HEK293 (cell line): ENCODE measurements at regions not wholly inside any gene's neighbourhood (a gene's known extent, or its start where the extent isn't known, plus 50 kb on each side); places are given as distances from the start of the nearest gene placed in this dataset.

Experiments
- CTCF ChIA-PET: fragments of 350-600 bp; formaldehyde crosslinking; extraction: SDS; loops from one replicate; lab custom pipeline; 2021; ENCODE audit warnings: antibody characterized with exemption; lab: Yijun Ruan, JAX
- POLR2A ChIA-PET: fragments of 300-600 bp; formaldehyde crosslinking; extraction: SDS; loops from one replicate; lab custom pipeline; 2020; ENCODE audit warnings: antibody characterized with exemption, inconsistent platforms; lab: Yijun Ruan, JAX
- H3K27ac ChIP-seq: fragments of 200-500 bp; sonication (Bioruptor generic); 2 replicates; pipeline ENCODE4 v1.5.1; 2014; ENCODE audit warnings: low read depth, low read length, control low read depth, inconsistent platforms; ENCODE audit errors: extremely low read depth
- H3K36me3 ChIP-seq, 2 experiments: fragments of 200-500 bp in 1 of 2; sonication (Bioruptor generic) in 1 of 2; 1 replicate in 1 of 2; 2 replicates in 1 of 2; pipeline ENCODE4 v1.5.1; 2014 to 2017; ENCODE audit warnings: inconsistent platforms in 2 of 2, low read length in 2 of 2; ENCODE audit not compliant: control insufficient read depth in 2 of 2, insufficient read depth in 1 of 2
- H3K4me1 ChIP-seq: fragments of 200-500 bp; sonication (Bioruptor generic); 2 replicates; pipeline ENCODE4 v1.5.1; 2014; ENCODE audit warnings: mild to moderate bottlenecking, low read length, inconsistent platforms; ENCODE audit not compliant: control insufficient read depth, insufficient read depth
- H3K4me3 ChIP-seq: 2 replicates; pipeline ENCODE4 v1.5.1; 2011; ENCODE audit warnings: low read depth, mild to moderate bottlenecking, control low read depth, low read length, moderate library complexity
- H3K9me3 ChIP-seq: fragments of 200-500 bp; sonication (Bioruptor generic); 2 replicates; pipeline ENCODE4 v1.5.1; 2014; ENCODE audit warnings: low read depth, low read length, inconsistent platforms; ENCODE audit not compliant: control insufficient read depth, insufficient read depth
- FEZF1 ChIP-seq: fragments of 450-650 bp; formaldehyde crosslinking; IDR thresholded peaks from 2 replicates; pipeline ENCODE4 v1.5.1; 2016; ENCODE audit warnings: missing biosample characterization, missing genetic modification characterization
- KLF1 ChIP-seq: fragments of 450-650 bp; formaldehyde crosslinking; IDR thresholded peaks from 2 replicates; pipeline ENCODE4 v1.5.1; 2016; ENCODE audit warnings: missing biosample characterization, missing genetic modification characterization
- MEIS1 ChIP-seq: sonication (generic); formaldehyde crosslinking; IDR thresholded peaks from 2 replicates; pipeline ENCODE4 v1.8.1; 2022; ENCODE audit warnings: missing genetic modification reagents, mild to moderate bottlenecking, borderline replicate concordance
- MYNN ChIP-seq: fragments of 450-650 bp; formaldehyde crosslinking; IDR thresholded peaks from 2 replicates; pipeline ENCODE4 v1.5.1; 2016; ENCODE audit warnings: missing biosample characterization, missing genetic modification characterization, borderline replicate concordance
- YY1 ChIP-seq: fragments of 450-650 bp; formaldehyde crosslinking; IDR thresholded peaks from 2 replicates; pipeline ENCODE4 v1.5.1; 2018; ENCODE audit warnings: missing biosample characterization, missing genetic modification characterization
- ZBTB20 ChIP-seq: fragments of 450-650 bp; formaldehyde crosslinking; IDR thresholded peaks from 2 replicates; pipeline ENCODE4 v1.5.1; 2016; ENCODE audit warnings: missing biosample characterization, missing genetic modification characterization
- ZNF175 ChIP-seq: fragments of 450-650 bp; formaldehyde crosslinking; IDR thresholded peaks from 2 replicates; pipeline ENCODE4 v1.5.1; 2016; ENCODE audit warnings: missing biosample characterization, missing genetic modification characterization
- ZNF239 ChIP-seq: fragments of 450-650 bp; formaldehyde crosslinking; IDR thresholded peaks from 2 replicates; pipeline ENCODE4 v1.5.1; 2016; ENCODE audit warnings: missing biosample characterization, missing genetic modification characterization
- ZNF391 ChIP-seq: fragments of 450-650 bp; formaldehyde crosslinking; IDR thresholded peaks from 2 replicates; pipeline ENCODE4 v1.5.1; 2016; ENCODE audit warnings: low read depth, missing biosample characterization, missing genetic modification characterization, borderline replicate concordance
- ZNF555 ChIP-seq: fragments of 450-650 bp; formaldehyde crosslinking; conservative IDR thresholded peaks from 2 replicates; pipeline ENCODE4 v1.5.1; 2017; ENCODE audit warnings: missing biosample characterization, mild to moderate bottlenecking, missing genetic modification characterization, inconsistent platforms
- ZNF585B ChIP-seq: fragments of 450-650 bp; formaldehyde crosslinking; IDR thresholded peaks from 2 replicates; pipeline ENCODE4 v1.5.1; 2016; ENCODE audit warnings: missing biosample characterization, missing genetic modification characterization
- ZNF747 ChIP-seq: fragments of 450-650 bp; formaldehyde crosslinking; IDR thresholded peaks from 2 replicates; pipeline ENCODE4 v1.5.1; 2016; ENCODE audit warnings: missing biosample characterization, missing genetic modification characterization
- ZNF791 ChIP-seq: fragments of 450-650 bp; formaldehyde crosslinking; IDR thresholded peaks from 2 replicates; pipeline ENCODE4 v1.5.1; 2016; ENCODE audit warnings: missing biosample characterization, missing genetic modification characterization
- ZNF830 ChIP-seq: fragments of 450-650 bp; IDR thresholded peaks from 2 replicates; pipeline ENCODE4 v1.5.0; 2018; ENCODE audit warnings: missing biosample characterization, missing genetic modification characterization, low read depth, mild to moderate bottlenecking, moderate library complexity
- ZSCAN16 ChIP-seq: fragments of 450-650 bp; formaldehyde crosslinking; IDR thresholded peaks from 2 replicates; pipeline ENCODE4 v1.5.1; 2016; ENCODE audit warnings: missing biosample characterization, missing genetic modification characterization
- TF ChIP-seq, protein P1 (sequence below): fragments of 450-650 bp; formaldehyde crosslinking; IDR thresholded peaks from 2 replicates; pipeline ENCODE4 v1.5.1; 2016; ENCODE audit warnings: missing biosample characterization, missing genetic modification characterization, low read depth
- TF ChIP-seq, protein P2 (sequence below): fragments of 450-650 bp; formaldehyde crosslinking; IDR thresholded peaks from 2 replicates; pipeline ENCODE4 v1.5.1; 2016; ENCODE audit warnings: missing biosample characterization, missing genetic modification characterization
- TF ChIP-seq, protein P3 (sequence below): fragments of 450-650 bp; formaldehyde crosslinking; IDR thresholded peaks from 2 replicates; pipeline ENCODE4 v1.5.1; 2016; ENCODE audit warnings: missing biosample characterization, missing genetic modification characterization
- TF ChIP-seq, protein P4 (sequence below): fragments of 450-650 bp; formaldehyde crosslinking; IDR thresholded peaks from 2 replicates; pipeline ENCODE4 v1.5.1; 2016; ENCODE audit warnings: missing biosample characterization, missing genetic modification characterization
- TF ChIP-seq, protein P5 (sequence below): fragments of 450-650 bp; formaldehyde crosslinking; IDR thresholded peaks from 2 replicates; pipeline ENCODE4 v1.5.1; 2016; ENCODE audit warnings: missing biosample characterization, missing genetic modification characterization, borderline replicate concordance

DNA sequence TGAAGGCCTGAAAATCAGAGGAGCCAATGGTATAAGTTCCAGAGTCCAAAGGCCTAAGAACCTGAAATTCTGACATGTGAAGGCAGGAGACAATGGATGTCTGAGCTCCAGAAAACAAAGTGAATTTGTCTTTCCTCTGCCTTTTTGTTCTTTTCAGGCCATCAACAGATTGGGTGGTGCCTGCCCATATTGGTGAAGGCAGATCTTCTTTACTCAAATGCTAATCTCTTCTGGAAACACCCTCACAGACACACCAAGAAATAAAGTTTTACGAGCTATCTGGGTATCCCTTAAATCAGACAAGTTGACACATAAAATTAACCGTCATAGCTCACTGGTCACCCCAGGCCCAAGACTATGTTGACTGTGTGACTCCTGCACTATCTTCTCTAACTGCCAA lies 163.8 kb upstream of the NCKAP5 start:
- ChIA-PET CTCF (no interaction called here), POLR2A (no interaction called here)
- Histone ChIP-seq H3K4me3 (no peak overlapping the region), H3K27ac (no peak overlapping the region), H3K36me3 (no peaks in the 10 kb centered on the region), H3K4me1 (no peaks in the 10 kb centered on the region), H3K9me3 (no peaks in the 10 kb centered on the region)
- TF ChIP-seq ZBTB20 (tag by site-specific recombination) (no peak), ZNF791 (tag by site-specific recombination) (no peak), YY1 (tag by site-specific recombination) (no peak), ZNF747 (tag by site-specific recombination) (no peak), MEIS1 (CRISPR knock-in tag) (no peak), ZNF830 (no peak), ZNF585B (no peak), KLF1 (tag by site-specific recombination) (no peak), MYNN (tag by site-specific recombination) (no peak), ZNF555 (tag by site-specific recombination) (no peak), ZNF175 (no peak), ZNF391 (tag by site-specific recombination) (no peak), ZSCAN16 (tag by site-specific recombination) (no peak), ZNF239 (tag by site-specific recombination) (no peak), FEZF1 (tag by site-specific recombination) (no peak)
- TF ChIP-seq, protein P1, sequence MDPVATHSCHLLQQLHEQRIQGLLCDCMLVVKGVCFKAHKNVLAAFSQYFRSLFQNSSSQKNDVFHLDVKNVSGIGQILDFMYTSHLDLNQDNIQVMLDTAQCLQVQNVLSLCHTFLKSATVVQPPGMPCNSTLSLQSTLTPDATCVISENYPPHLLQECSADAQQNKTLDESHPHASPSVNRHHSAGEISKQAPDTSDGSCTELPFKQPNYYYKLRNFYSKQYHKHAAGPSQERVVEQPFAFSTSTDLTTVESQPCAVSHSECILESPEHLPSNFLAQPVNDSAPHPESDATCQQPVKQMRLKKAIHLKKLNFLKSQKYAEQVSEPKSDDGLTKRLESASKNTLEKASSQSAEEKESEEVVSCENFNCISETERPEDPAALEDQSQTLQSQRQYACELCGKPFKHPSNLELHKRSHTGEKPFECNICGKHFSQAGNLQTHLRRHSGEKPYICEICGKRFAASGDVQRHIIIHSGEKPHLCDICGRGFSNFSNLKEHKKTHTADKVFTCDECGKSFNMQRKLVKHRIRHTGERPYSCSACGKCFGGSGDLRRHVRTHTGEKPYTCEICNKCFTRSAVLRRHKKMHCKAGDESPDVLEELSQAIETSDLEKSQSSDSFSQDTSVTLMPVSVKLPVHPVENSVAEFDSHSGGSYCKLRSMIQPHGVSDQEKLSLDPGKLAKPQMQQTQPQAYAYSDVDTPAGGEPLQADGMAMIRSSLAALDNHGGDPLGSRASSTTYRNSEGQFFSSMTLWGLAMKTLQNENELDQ = no peak
- TF ChIP-seq, protein P2, sequence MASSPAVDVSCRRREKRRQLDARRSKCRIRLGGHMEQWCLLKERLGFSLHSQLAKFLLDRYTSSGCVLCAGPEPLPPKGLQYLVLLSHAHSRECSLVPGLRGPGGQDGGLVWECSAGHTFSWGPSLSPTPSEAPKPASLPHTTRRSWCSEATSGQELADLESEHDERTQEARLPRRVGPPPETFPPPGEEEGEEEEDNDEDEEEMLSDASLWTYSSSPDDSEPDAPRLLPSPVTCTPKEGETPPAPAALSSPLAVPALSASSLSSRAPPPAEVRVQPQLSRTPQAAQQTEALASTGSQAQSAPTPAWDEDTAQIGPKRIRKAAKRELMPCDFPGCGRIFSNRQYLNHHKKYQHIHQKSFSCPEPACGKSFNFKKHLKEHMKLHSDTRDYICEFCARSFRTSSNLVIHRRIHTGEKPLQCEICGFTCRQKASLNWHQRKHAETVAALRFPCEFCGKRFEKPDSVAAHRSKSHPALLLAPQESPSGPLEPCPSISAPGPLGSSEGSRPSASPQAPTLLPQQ (tag by site-specific recombination) = no peak
- TF ChIP-seq, protein P3, sequence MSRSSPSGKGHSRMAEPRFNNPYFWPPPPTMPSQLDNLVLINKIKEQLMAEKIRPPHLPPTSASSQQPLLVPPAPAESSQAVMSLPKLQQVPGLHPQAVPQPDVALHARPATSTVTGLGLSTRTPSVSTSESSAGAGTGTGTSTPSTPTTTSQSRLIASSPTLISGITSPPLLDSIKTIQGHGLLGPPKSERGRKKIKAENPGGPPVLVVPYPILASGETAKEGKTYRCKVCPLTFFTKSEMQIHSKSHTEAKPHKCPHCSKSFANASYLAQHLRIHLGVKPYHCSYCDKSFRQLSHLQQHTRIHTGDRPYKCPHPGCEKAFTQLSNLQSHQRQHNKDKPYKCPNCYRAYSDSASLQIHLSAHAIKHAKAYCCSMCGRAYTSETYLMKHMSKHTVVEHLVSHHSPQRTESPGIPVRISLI (tag by site-specific recombination) = no peak
- TF ChIP-seq, protein P4, sequence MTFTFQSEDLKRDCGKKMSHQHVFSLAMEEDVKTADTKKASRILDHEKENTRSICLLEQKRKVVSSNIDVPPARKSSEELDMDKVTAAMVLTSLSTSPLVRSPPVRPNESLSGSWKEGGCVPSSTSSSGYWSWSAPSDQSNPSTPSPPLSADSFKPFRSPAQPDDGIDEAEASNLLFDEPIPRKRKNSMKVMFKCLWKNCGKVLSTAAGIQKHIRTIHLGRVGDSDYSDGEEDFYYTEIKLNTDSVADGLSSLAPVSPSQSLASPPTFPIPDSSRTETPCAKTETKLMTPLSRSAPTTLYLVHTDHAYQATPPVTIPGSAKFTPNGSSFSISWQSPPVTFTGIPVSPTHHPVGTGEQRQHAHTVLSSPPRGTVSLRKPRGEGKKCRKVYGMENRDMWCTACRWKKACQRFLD = no peak
- TF ChIP-seq, protein P5, sequence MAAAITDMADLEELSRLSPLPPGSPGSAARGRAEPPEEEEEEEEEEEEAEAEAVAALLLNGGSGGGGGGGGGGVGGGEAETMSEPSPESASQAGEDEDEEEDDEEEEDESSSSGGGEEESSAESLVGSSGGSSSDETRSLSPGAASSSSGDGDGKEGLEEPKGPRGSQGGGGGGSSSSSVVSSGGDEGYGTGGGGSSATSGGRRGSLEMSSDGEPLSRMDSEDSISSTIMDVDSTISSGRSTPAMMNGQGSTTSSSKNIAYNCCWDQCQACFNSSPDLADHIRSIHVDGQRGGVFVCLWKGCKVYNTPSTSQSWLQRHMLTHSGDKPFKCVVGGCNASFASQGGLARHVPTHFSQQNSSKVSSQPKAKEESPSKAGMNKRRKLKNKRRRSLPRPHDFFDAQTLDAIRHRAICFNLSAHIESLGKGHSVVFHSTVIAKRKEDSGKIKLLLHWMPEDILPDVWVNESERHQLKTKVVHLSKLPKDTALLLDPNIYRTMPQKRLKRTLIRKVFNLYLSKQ = no peak
